Left hindlimb (tissue), 1 donor: ENCODE measurements at regions not wholly inside any gene's neighbourhood (a gene's known extent, or its start where the extent isn't known, plus 50 kb on each side); places are given as distances from the start of the nearest gene placed in this dataset.
"Not testable (repeated sequence)": the region's sequence is repeated elsewhere in the genome, so short reads cannot be mapped to it uniquely, and the experiment has no call there.

Source experiments
- DNase-seq: peaks from one replicate; pipeline ENCODE4 v3.0.0-alpha.2; 2018

GRCh38 chr5:97489010-97489840, 306.2 kb upstream of the RIOK2 start:
- DNase-seq = no peak

GRCh38 chr5:97494465-97494864, 311.4 kb upstream of the RIOK2 start:
- no peak for DNase-seq

DNA sequence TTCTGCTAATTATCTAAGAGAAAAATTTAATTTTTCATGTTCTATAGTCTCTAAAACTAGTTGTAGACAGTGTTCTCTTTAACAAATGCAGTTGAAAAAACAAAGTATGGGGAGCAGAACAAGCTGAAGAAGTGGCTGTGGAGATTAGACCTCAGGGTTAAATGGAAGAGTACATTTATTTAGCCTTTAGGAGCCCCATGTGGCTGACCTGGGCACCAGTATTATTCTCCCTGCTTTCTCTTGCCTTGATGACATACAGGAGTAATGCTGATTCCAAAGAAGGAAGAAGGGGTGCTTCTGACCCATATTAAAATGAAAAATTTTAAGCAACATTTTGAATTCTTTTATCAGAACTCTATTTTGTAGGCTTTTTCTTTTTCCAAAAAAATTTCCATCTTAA, 312.3 kb upstream of the RIOK2 start:
- DNase-seq = no peak

- DNase-seq = no peak
Measured at GRCh38 chr5:97496037-97496436, 313.0 kb upstream of the RIOK2 start.

- DNase-seq = no peak
Measured at GRCh38 chr5:97498657-97499056, 315.6 kb upstream of the RIOK2 start.

- no peak for DNase-seq
Measured at GRCh38 chr5:97499605-97500004, 316.6 kb upstream of the RIOK2 start.

DNA sequence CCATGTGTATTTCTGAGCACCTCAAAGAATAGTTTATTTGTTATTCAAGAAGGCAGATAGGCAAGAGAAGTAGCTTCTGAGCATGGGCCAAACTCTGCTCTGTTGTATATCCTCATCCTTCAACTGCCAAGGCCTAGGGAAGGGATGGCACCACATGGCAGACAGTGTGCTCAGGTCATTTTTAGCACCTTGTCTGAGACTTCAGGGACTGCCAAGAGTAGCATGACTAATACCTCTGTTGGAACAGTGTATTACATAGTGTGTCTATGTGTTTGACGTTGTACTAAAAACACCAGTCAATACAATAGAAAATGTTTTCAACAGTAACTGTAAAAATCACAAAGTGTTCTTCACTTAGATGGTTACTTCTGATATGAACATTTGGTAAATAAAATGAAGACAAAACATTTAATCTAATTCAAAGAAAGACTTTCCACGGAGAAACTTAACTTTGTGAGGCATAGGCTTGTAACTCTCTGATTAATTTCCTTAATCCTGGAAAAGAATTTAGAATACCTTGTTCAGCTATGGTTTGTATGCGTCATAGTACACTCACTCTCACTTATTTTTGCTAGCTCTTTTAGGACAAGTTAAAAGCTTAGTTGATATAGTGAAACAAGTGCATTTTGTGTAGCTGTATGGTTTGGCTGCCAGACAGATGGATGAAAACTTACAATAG, 318.4 kb upstream of the RIOK2 start:
- DNase-seq = no peak

GRCh38 chr5:97501965-97502305, 318.9 kb upstream of the RIOK2 start:
- no peak for DNase-seq

DNA sequence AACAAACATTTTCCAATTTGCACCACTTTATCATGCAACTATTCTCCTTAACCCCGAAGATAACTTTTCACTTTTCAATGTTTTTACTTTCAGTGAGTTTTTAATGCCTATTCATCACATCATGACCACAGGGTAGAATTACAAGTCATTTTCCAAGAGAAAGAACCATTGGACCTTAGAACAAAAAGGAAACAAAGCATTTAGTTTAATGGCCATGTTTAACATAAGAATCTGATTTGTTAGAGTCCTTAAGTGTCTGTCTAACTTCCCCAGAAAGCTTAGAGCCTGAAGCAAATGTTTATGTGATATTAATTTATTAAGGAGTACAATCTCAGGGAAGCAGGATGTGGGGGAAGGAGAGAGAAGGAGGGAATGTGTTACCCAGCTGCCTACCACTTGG, 325.8 kb upstream of the RIOK2 start:
- DNase-seq = no peak

GRCh38 chr5:97519565-97519964, 336.5 kb upstream of the RIOK2 start:
- DNase-seq = not testable (repeated sequence)

- not testable (repeated sequence) for DNase-seq
Measured at GRCh38 chr5:97523336-97523735, 340.3 kb upstream of the RIOK2 start.

DNA sequence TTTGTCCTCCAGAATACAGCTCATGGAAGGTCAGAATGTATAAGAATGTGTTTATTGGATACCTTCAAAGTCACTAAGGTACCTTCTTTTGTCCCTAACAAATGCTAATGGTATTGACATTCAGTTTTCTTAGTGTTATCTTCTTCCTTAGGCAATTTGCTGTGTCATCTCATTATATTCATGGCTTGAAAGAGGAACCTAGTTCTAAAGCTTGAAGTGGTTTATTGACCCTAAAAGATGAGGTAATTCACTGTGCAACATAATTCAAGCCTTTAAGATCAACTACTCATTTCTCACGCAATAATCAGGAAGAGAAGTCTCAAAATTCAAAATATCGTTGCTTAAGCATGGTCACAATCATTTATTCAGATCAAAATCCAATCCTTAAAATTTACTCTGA, 342.7 kb upstream of the RIOK2 start:
- no peak for DNase-seq

- DNase-seq = peak; percentile 37
Measured at GRCh38 chr5:97528941-97529340, 345.9 kb upstream of the RIOK2 start.

DNA sequence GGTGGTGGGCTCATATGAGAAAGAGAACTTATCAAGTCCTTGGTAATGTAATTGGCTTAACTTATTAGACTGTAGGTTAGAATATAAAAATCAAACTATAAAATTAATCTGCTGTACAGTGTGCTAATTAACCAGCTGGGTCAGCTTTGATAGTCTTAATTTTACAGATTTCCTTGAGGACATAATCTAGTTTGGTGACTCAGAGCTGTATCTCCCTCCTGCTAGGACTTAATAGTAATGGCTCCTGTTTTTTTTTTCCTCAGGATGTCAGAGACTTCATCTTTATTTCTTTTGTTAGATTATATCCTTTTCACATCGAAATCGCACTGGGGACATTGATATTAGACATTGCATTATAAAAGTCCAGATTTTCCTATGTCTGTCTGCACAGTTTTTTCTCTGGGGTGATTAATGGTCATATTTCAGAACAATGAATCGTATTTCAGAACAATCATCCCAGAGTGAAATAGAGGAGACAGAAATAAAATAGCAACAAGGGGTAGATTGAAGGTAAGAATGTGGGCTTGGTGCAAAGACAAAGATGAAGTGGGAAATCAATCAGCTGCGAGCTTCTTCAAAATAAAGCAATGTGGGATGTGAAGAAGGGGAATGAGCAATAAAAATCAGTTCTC, 346.4 kb upstream of the RIOK2 start:
- DNase-seq = no peak

GRCh38 chr5:97531549-97531948, 348.5 kb upstream of the RIOK2 start:
- DNase-seq = no peak

GRCh38 chr5:97534166-97534565, 351.1 kb upstream of the RIOK2 start:
- DNase-seq = peak; percentile 24

DNA sequence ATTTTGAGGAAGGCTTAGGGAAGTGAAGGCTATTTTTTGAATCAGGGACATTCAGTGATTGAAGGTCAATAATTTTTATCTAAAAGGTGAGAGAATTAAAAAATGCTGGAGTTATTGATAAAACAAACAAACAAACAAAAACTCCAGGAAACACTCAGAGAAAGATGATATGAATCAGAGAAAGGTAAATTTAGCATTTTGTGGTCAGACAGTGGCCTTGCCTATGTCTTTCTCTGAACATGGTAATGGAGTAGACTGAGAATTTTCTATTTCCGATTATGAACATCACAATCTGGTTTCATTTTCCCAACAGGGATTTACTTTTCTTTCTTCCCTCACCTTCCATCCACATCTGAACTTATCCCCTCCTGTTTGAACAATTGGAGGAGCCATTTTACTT, 353.6 kb upstream of the RIOK2 start:
- DNase-seq = no peak

DNA sequence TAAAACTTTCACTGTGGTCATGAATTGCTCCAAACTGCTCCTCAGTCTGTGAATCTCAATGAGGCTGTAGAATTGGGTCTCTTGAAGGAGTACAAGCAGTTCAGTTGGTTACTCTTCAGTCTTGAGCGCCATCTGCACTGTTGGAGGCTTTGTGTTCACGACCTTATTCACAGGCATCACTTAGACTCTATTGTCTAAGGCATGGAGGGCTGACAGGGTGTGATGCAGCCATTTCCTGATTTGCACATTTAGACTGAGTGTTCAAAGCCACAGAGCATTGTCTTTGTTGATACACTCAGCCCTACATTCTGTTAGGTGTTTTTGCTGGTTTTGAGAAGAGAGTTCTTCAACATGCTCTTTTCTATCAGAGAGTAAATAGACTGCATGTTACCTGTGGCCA, 355.9 kb upstream of the RIOK2 start:
- DNase-seq = no peak

DNA sequence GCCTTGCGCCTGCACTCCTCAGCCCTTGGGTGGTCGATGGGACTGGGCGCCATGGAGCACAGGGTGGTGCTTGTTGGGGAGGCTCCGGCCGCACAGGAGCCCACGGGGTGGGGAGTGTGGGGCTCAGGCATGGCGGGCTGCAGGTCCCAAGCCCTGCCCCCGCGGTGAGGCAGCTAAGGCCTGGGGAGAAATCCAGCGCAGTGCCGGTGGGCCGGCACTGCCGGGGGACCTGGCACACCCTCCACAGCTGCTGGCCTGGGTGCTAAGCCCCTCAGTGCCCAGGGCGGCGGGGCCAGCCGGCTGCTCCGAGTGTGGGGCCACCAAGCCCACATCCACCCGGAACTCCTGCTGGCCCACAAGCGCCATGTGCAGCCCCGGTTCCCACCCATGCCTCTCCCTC, 358.8 kb upstream of the RIOK2 start:
- no peak for DNase-seq

DNA sequence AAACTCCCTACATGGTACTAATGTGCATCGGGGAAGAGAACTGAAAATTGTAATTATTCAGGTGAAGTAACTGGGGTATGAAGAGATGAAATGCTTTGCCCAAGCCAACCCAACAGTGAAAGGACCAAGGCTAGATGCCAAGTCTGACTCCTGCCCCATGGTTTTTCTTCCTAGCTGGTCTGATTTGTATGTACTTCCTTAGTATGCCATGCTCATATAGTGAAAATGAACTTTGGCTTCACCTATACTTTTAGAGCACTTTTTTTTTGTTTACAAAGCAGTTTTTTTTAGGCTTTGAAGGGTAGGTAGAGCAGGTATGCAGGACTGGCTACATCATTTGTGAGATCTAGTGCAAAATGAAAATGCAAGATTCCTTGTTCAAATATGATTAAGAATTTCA, 359.4 kb upstream of the RIOK2 start:
- DNase-seq = no peak

- no peak for DNase-seq
Measured at GRCh38 chr5:97543166-97543565, 360.1 kb upstream of the RIOK2 start.

- no peak for DNase-seq
Measured at GRCh38 chr5:97544240-97544639, 361.2 kb upstream of the RIOK2 start.

GRCh38 chr5:97544678-97545077, 361.6 kb upstream of the RIOK2 start:
- no peak for DNase-seq

- DNase-seq = no peak
Measured at GRCh38 chr5:97545446-97545845, 362.4 kb upstream of the RIOK2 start.
